Stimulated activated CD8-positive, alpha-beta memory T cell treated with anti-CD3 and anti-CD28 coated beads, Interleukin-12 subunit alpha, Interleukin-12 subunit beta, amount 100 ng/mL, for 1 hour (primary cell): ENCODE measurements at regions not wholly inside any gene's neighbourhood (a gene's known extent, or its start where the extent isn't known, plus 50 kb on each side); places are given as distances from the start of the nearest gene placed in this dataset.
"Not testable (repeated sequence)": the region's sequence is repeated elsewhere in the genome, so short reads cannot be mapped to it uniquely, and the experiment has no call there.

Experiments used
- DNase-seq: peaks from one replicate; pipeline ENCODE4 v3.0.0-alpha.2; 2020; ENCODE audit warnings: low read depth

DNA sequence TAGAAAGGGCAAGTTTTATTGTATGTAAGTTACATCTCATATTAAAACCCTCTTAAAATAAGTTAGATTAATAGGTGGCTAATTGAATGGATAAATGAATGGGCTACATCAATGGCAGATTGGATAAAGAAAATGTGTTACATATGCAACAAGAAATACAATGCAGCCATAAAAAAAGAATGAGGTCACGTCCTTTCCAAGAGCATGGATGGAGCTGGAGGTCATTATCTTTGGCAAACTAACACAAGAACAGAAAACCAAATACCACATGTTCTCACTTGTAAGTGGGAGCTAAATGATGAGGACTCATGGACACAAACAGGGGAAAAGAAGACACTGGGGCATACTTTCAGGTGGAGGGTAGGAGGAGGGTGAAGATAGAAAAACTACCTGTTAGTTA is 182.2 kb upstream of the GNAI1 start:
- DNase-seq: no peak

DNA sequence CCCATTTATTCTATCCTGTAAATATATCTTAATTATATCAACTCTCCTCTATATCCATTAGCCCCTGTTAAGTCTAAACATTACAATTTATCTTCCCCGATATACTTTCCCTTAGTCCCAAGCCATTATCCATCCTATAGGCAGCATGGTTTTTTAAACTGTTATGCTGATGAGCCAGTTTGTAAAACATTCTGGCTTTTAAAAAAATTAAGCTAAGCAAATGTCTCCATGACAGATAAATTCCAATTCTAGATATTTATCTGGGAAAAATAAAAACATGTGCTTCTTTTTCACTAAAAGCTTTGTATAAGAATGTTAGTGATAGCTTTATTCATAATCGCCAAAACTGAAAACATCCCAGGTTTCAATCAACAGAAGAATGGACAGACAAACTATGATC is 183.2 kb upstream of the GNAI1 start:
- DNase-seq: no peak

DNA sequence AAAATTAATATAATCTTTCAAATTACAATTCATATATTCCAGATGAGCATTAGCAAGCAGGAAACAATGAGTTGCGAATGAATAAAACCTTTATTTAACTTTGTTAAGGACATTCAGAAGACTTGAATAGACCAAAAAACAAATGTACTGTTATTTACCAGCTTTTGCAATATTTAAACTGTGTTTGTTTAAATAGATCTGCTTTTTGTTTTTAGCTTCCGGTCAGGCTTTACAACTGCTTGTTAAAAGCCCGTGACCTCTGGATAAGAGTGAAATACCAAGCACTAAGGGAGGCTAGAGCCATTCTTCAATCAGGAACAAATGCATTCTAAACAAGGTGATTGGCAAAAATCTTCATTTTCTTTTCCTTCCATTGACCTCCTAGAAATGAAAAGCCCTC is 184.9 kb upstream of the GNAI1 start:
- no peak for DNase-seq

DNA sequence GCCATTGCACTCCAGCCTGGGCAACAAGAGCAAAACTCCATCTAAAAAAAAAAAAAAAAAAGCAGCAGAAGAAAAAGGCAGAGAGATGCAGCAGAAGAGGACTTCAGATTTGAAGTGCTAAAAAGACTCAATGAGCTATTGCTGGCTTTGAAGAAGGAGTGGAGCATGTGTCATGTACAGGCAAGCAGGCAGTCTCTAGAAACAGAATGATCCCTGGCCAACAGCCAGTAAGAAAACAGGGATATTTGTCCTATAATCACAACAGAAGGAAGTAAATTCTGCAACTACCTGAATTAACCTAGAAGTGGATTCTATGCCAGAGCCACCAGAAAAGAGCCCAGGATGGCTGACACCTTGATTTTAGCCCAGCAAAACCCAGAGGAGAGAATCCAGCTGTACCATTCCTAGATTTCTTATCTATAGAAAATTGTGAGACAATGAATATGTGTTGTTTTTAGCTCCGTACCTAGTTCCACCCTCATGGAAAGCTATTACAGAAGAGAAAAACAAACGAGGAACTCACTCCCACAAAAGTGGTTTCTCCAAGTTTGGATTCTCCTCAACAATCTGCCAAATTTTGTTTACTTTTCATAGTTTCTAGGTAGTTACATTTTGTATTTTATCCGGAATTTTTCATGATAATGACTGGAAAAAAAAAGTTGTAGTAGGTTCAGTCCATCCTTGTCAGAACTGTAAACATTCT is 198.2 kb upstream of the GNAI1 start:
- no peak for DNase-seq

DNA sequence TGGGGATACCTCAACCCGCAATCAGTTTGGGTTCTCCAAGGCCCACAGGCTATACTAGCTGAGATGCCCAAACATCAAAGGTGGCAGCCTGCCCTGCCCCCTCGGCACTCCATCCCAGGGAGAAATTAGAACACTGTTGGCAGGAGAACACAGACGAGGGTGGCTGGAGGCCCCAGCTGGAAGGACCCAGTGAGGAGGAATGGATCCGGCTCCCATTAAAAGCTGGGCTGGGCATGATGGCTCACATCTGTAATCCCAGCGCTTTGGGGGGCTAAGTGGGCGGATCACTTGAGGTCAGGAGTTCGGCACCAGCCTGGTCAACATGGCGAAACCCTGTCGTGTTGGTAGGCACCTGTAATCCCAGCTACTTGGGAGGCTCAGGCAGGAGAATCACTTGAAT is 199.9 kb upstream of the GNAI1 start:
- no peak for DNase-seq

DNA sequence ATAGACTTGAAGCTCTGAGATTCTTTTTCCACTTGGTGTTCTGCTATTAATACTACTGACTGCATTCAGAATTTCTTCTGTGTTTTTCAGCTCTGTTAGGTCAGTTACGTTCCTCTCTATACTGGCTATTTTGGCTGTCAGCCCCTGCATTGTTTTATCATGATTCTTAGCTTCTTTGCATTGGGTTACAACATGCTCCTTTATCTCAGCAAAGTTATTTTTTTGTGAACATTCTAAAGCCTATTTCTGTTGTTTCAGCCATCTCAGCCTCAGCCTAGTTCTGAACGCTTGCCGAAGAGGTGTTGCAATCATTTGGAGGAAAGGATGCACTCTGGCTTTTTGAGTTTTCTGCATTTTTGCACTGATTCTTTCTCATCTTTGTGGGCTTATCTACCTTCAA is 201.5 kb upstream of the GNAI1 start:
- DNase-seq: no peak

DNA sequence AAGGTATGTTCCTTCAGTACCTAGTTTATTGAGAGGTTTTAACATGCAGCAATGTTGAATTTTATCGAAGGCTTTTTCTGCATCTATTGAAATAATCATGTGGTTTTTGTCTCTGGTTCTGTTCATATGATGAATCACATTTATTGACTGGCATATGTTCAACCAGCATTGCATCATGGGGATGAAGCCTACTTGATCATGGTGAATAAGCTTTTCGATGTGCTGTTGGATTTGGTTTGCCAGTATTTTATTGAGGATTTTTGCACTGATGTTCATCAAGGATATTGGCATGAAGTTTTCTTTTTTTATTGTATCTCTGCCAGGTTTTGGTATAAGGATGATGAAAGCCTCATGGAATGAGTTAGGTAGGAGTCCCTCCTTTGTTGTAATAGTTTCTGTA is 204.0 kb upstream of the GNAI1 start:
- DNase-seq: no peak

DNA sequence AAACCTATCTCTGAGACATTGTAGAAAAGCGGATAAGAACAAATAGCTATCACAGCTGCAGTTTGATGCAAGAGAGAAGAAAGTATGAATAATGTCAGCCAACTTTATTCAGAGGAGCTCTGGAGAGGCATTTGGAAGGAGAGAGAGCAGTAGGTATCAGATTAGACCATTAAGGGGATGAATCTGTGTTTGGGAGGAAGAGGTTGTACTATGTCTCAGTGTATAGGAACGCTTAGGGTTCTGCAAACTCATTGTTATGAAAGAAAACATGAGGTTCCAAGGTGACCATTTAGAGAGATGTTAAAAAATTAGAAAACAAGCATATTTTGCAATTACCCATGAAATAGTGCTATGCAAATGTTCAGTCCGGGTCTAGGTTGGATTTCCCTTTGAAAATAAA is 207.5 kb upstream of the GNAI1 start:
- no peak for DNase-seq

DNA sequence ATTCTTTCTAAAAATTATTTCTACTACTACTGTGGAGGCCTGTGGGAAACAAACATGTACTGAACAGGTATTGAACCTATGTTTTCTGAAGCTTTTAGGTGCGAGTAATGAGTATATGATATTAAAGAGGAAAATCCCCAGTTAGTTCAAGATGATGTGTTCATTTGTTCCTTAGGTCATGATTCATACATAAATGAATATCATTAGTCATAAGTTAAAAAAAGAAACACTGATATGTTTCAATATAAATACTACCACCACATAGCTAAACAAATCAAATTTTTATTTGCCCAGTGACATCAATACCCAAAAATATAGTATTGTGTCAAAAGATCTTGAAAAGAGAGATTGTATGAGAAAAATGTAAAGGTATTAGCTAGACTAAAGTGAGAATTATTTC is 210.7 kb upstream of the GNAI1 start:
- DNase-seq: no peak

DNA sequence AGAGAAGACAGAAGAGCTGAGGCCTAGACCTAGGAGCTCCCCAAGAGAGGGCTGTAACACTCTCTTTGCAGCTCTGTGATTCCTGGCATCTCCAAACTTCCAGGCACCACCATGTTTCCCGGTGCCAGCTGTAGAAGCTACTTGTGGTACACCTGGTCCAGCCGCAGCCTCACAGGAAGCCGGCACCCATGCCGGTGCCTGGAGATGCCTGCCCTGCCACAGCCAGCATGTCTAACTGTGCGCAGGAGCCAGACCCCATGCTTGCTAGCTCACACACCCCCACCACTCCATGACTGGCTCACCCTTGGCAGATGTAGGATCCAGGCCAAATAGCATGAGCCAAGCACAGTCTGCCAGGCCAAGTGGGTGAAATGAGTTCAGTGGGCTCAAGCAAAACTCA is 211.7 kb upstream of the GNAI1 start:
- DNase-seq: no peak

DNA sequence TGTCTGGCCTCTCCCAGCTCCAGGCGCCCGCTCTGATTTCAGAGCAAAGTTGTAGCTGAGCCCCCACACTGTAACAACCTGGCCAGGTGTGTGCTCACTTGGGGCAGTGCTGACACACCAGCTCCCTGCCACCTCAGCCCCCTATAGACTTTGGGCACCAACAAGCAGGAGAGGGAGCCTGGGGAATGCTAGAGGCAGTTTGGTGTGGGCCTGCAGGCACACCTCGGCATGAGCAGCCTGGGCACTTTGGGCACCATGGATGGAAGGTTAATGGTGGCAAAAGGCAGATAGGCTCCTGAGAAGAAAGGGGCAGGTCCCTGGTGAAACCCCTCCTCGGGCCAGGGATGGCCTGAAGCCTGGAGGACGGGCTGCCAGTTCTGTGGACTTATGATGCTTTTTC is 212.7 kb upstream of the GNAI1 start:
- no peak for DNase-seq

DNA sequence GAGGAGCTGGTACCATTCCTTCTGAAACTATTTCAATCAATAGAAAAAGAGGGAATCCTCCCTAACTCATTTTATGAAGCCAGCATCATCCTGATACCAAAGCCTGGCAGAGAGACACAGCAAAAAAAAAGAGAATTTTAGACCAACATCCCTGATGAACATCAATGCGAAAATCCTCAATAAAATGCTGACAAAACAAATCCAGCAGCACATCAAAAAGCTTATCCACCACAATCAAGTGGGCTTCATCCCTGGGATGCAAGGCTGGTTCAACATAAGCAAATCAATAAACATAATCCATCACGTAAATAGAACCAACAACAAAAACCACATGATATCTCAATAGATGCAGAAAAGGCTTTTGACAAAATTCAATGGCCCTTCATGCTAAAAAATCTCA is 216.0 kb upstream of the GNAI1 start:
- DNase-seq: not testable (repeated sequence)

DNA sequence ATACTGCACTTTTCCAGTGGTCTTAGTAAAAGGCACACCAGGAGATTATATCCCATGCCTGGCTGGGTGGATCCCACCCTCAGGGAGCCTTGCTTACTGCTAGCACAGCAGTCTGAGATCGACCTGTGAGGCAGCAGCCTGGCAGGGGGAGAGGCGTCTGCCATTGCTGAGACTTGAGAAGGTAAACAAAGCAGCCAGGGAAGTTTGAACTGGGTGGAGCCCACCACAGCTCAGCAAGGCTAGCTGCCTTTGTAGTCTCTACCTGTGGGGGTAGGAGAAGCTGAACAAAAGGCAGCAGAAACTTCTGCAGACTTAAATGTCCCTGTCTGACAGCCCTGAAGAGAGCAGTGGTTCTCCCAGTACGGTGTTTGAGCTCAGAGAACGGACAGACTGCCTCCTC is 219.3 kb upstream of the GNAI1 start:
- DNase-seq: not testable (repeated sequence)

DNA sequence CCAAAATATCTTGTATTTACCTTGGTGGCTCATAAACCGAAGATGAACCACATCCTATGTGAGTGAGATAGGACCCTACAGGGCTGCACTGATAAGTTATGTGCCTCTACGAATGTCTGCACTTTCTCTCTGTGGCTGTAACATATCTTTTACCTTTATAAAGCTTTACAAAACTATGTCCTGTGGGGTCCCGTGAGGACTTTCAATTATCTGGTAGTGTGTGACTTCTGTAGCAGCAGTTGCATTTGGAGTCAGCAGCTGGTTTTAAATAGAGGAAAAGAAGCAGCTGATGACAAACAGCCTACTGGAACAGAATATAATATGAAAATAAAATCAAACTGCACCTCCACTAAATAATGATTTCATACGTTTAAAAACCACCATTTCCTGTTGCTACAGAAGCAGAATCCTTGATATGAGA is 222.4 kb upstream of the GNAI1 start:
- no peak for DNase-seq

DNA sequence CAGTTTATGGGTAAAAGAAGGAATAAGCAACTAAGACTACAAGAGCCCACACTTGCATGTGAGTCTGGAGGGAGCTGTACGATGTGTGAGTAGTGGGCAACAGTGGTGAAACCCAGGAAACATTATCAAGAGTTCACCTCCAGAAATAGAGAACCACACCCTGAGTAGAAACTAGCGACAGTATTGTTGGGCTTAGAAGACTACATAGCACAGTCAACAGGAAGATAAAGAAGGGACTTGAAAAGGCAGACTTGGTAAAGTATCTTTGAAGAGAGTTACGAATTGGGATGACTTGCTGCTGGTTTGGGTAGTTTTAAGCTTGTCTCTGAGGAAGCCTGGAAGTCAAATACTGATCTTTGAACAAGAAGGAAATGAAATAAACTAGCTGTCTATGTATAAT is 223.2 kb upstream of the GNAI1 start:
- no peak for DNase-seq

DNA sequence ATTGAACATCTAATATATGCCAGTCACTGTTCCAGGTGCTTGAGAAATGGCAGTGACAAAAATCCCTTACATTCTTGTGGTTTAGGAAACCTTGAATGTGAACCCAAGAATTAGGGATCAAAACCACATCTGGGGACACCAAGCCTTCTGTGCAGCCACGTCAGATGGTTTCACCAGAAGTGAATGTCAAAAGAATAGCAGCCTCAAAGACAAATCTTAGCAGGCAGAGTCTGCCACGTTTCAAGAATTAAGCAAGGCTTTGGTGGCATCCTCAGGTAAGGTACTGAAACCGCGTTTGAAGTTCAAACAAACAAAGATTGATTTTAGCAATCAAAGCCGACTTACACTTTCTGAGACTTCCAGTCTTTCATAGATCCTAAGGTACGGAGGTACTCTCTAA is 225.5 kb upstream of the GNAI1 start:
- DNase-seq: no peak

DNA sequence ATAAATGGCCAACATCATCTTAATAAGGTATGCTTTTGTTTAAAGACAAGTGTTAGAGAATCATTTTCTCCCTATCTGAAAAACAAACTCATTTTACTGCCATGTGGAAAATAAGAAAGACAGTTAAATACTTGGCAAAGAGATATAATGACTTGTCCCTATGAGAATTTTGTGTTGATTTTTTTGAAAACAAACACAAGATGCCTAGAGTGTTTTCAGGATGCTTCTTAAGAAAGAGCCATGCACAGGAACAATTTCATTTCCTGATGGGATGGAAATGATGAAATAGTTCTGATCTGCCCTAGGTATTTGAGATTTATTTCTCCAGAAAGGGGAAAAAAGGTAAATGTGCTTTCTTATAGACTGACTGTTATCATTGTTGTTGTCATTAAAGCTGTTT is 237.5 kb upstream of the GNAI1 start:
- no peak for DNase-seq

DNA sequence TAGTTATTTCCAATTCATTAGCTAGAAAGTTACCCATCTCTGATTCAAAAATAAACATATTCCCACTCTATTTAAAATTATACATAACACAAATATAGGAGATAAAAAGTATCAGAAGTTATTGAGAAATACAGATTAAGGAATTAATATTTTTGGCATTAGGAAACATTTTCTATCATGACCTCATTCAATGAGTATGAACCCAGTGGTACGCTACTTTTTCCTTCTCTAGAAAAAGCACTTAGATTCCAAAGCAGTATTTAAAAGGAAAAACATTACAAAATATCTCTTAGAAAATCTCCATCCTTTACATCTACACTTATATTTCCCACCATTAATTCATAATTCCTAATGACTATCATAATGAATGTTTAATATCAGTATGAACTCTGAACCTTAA is 240.6 kb upstream of the GNAI1 start:
- no peak for DNase-seq

DNA sequence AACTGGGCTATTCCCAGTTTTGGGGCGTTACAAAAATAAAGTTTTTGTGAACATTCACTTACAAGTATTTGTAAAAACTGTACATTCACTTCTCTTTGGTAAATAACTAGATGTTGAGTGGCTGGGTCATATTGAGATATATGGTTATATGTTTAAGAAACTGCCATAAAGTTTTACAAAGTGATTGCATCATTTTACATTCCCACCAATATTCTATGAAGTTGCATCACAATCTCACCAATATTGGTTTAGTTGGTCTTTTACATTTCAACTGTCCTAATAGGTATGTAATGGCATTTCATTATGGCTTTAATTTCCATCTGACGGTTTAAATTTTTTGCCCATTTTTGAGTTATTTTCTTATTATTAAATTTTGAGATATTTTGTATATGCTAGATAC is 251.7 kb upstream of the GNAI1 start:
- no peak for DNase-seq

DNA sequence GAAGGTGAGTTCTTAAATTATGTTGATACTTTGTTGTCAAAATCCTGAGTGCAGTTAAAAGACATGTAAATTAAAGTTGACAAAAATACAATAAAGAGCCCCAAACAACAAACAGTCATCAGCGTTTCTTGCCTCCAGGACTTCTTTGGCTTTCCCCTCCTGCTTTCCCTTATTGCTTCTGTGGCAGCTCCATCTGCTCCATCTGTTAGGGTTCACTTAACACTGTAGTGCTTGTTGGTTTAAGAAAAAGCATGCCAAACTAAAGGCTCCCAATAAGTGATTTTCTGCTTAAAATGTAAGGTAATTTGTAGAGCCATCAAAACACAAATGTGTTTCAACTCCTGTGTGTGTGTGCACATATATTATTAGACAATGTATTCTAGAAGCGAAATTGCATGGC is 254.3 kb upstream of the GNAI1 start:
- no peak for DNase-seq

DNA sequence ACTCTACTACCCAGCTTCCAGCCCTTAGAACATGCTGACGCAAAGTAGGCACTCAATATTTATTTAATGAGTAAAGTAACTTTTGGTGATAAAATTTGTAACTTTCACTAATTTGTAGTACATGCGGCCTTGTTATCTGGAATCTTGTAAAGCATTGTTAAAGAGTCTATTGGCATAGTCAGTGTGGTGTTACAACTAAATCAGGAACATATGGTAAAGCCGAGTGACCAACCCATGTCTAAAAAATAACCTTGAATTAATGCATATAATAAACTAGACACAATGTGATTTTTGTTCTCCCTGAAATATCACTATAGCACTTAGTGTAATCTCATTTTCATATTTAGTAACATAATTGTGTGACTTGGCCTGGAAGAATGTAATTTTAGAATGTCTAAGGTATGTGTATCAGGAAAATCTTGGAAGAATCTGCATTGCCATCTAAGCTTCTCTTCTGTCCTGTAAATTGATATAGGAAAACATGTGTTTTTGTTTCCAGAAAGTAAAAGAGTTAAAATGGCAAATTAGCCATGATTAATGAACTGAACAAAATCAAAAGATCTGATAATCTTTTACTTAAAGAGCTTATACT is 256.7 kb upstream of the GNAI1 start:
- no peak for DNase-seq

DNA sequence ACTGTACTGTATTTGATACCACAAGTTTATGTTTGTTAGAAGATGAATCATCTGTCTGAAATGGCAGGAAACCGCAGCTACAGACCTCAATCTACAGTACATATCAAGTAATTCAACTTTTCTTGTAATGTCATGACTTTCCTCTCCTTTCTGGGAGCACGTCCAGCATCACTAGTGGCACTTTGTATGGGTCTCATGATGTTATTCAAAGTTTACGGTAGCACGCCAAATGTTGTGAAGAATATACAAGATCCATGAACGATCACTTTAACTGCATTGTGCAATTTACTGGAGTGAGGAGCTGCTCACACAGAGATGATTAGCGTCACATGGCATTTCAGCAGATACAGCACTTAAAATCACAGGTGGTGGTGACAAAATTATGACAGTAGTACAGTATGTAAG is 257.8 kb upstream of the GNAI1 start:
- no peak for DNase-seq

DNA sequence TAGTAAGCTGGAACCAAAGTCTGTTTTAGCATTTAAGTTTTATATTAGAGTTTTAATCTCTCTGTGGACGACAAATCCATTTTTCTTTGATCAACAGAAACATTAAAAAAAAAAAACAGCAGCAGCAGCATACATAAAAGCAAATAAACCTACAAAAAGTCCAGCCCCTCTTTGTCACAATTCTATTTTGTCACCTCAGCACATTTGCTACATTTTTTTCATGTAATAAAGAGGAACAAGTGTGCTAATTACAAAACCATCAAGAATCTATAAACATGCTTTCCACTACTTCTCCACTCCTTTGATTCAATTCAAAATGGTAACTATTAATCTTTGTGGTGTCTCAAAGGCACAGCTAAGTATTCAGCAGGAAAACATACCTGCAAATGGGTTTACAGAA is 259.8 kb upstream of the GNAI1 start:
- DNase-seq: no peak

DNA sequence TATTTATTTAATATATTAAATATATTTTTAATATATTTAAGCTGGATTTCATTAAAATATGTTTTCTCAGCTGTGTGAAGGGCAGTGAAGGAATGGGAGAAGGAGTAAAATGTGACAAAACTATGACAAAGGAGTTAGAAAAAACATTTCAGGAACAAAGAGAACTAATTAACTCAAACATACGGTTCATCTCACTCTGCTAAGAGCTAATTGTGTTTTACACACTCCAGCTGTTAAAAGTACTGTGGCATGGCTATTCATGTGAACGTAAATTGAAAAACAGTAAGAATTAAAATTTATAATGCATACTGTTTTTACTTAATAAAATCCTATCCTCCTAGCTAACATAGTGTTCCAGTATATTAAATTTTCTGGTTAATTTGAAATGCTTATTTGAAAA is 262.5 kb upstream of the GNAI1 start:
- DNase-seq: no peak
